H9 (cell line): ENCODE measurements at regions not wholly inside any gene's neighbourhood (a gene's known extent, or its start where the extent isn't known, plus 50 kb on each side); places are given as distances from the start of the nearest gene placed in this dataset.
A peak's percentile ranks its signal among the peaks of the same experiment; 100 is the strongest.

ENCODE experiments used
- DNase-seq: peaks from one replicate; pipeline ENCODE4 v3.0.0-alpha.2; 2017
- H2AFZ ChIP-seq: one replicate; pipeline ENCODE4 v1.6.1; 2013; ENCODE audit warnings: mild to moderate bottlenecking, low read length, control low read depth, moderate library complexity
- H2AK5ac ChIP-seq: 2 replicates; pipeline ENCODE4 v1.6.1; 2013; ENCODE audit warnings: low read length, control low read depth, mixed read lengths; ENCODE audit not compliant: insufficient read length
- H2BK120ac ChIP-seq: one replicate; pipeline ENCODE4 v1.6.1; 2013; ENCODE audit warnings: low read depth, mild to moderate bottlenecking, low read length, control low read depth, inconsistent platforms; ENCODE audit not compliant: poor library complexity, severe bottlenecking
- H2BK12ac ChIP-seq: 2 replicates; pipeline ENCODE4 v1.6.1; 2013; ENCODE audit warnings: low read length, control low read depth, mixed read lengths, low read depth; ENCODE audit not compliant: insufficient read length
- H2BK15ac ChIP-seq: 2 replicates; pipeline ENCODE4 v1.6.1; 2013; ENCODE audit warnings: low read depth, low read length, control low read depth
- H2BK20ac ChIP-seq: one replicate; pipeline ENCODE4 v1.6.1; 2013; ENCODE audit warnings: low read depth, mild to moderate bottlenecking, low read length, control low read depth, inconsistent platforms; ENCODE audit not compliant: poor library complexity, severe bottlenecking
- H2BK5ac ChIP-seq: 2 replicates; pipeline ENCODE4 v1.6.1; 2013; ENCODE audit warnings: low read length, control low read depth, mixed read lengths; ENCODE audit not compliant: insufficient read length
- H3K14ac ChIP-seq: 2 replicates; pipeline ENCODE4 v1.6.1; 2013; ENCODE audit warnings: low read length, control low read depth; ENCODE audit not compliant: insufficient read depth
- H3K18ac ChIP-seq: 2 replicates; pipeline ENCODE4 v1.6.1; 2013; ENCODE audit warnings: low read depth, mild to moderate bottlenecking, mixed read lengths, low read length, control low read depth; ENCODE audit not compliant: insufficient read length
- H3K23ac ChIP-seq: 2 replicates; pipeline ENCODE4 v1.6.1; 2013; ENCODE audit warnings: low read length, control low read depth, mixed read lengths, low read depth; ENCODE audit not compliant: insufficient read length
- H3K23me2 ChIP-seq: 2 replicates; pipeline ENCODE4 v1.6.1; 2013; ENCODE audit warnings: low read depth, mild to moderate bottlenecking, mixed read lengths, low read length, control low read depth; ENCODE audit not compliant: insufficient read length, poor library complexity, severe bottlenecking
- H3K27ac ChIP-seq: 2 replicates; pipeline ENCODE4 v1.5.1; 2013; ENCODE audit warnings: low read length, control low read depth, mixed read lengths, low read depth; ENCODE audit not compliant: insufficient read length
- H3K27me3 ChIP-seq: 2 replicates; pipeline ENCODE4 v1.6.1; 2013; ENCODE audit warnings: low read length, control low read depth, inconsistent platforms; ENCODE audit not compliant: insufficient read depth
- H3K4ac ChIP-seq: 2 replicates; pipeline ENCODE4 v1.6.1; 2013; ENCODE audit warnings: low read depth, mild to moderate bottlenecking, control low read depth, inconsistent platforms, low read length, moderate library complexity
- H3K4me1 ChIP-seq: 2 replicates; pipeline ENCODE4 v1.6.1; 2013; ENCODE audit warnings: low read length, control low read depth, inconsistent platforms; ENCODE audit not compliant: insufficient read depth
- H3K4me2 ChIP-seq: 2 replicates; pipeline ENCODE4 v1.6.1; 2013; ENCODE audit warnings: low read length, control low read depth, mixed read lengths; ENCODE audit not compliant: insufficient read length, insufficient read depth
- H3K56ac ChIP-seq: 2 replicates; pipeline ENCODE4 v1.6.1; 2013; ENCODE audit warnings: low read depth, mild to moderate bottlenecking, mixed read lengths, low read length, control low read depth; ENCODE audit not compliant: insufficient read length
- H3K79me1 ChIP-seq: 2 replicates; pipeline ENCODE4 v1.6.1; 2013; ENCODE audit warnings: low read depth, mild to moderate bottlenecking, moderate library complexity, low read length, control low read depth, inconsistent platforms; ENCODE audit not compliant: insufficient read depth, poor library complexity, severe bottlenecking
- H3K79me2 ChIP-seq: 2 replicates; pipeline ENCODE4 v1.6.1; 2013; ENCODE audit warnings: low read length, control low read depth, inconsistent platforms; ENCODE audit not compliant: insufficient read depth
- H3K9ac ChIP-seq: 2 replicates; pipeline ENCODE4 v1.6.1; 2013; ENCODE audit warnings: low read length, control low read depth, mixed read lengths; ENCODE audit not compliant: insufficient read length; ENCODE audit errors: extremely low read depth
- H3K9me3 ChIP-seq: one replicate; pipeline ENCODE4 v1.6.1; 2013; ENCODE audit warnings: low read depth, low read length, inconsistent platforms; ENCODE audit not compliant: control insufficient read depth
- H3T11ph ChIP-seq: one replicate; pipeline ENCODE4 v1.6.1; 2013; ENCODE audit warnings: mild to moderate bottlenecking, low read length, control low read depth, inconsistent platforms
- H4K20me1 ChIP-seq: one replicate; pipeline ENCODE4 v1.6.1; 2013; ENCODE audit not compliant: control insufficient read depth, insufficient read length, insufficient read depth
- H4K5ac ChIP-seq: 2 replicates; pipeline ENCODE4 v1.6.1; 2013; ENCODE audit warnings: low read depth, mild to moderate bottlenecking, mixed read lengths, low read length, control low read depth; ENCODE audit not compliant: insufficient read length
- H4K8ac ChIP-seq: replicated peaks from 2 replicates; pipeline ENCODE4 v1.6.1; 2013; ENCODE audit warnings: low read length, control low read depth, mixed read lengths, low read depth; ENCODE audit not compliant: insufficient read length
- H4K91ac ChIP-seq: 2 replicates; pipeline ENCODE4 v1.6.1; 2013; ENCODE audit warnings: low read depth, mild to moderate bottlenecking, moderate library complexity, mixed read lengths, low read length, control low read depth; ENCODE audit not compliant: insufficient read length
- H3K27ac Mint-ChIP-seq, 3 experiments: 2 replicates in 2 of 3; 3 replicates in 1 of 3; pipeline ENCODE4 v1.8.0; 2020 to 2021; ENCODE audit warnings: mixed read lengths in 3 of 3, mild to moderate bottlenecking in 1 of 3, moderate library complexity in 1 of 3
- H3K27me3 Mint-ChIP-seq: 2 replicates; pipeline ENCODE4 v1.8.0; 2021; ENCODE audit warnings: low read depth, mild to moderate bottlenecking, moderate library complexity, mixed read lengths
- H3K36me3 Mint-ChIP-seq, 3 experiments: 2 replicates in 2 of 3; 3 replicates in 1 of 3; pipeline ENCODE4 v1.8.0; 2020 to 2021; ENCODE audit warnings: low read depth in 3 of 3, mixed read lengths in 3 of 3; ENCODE audit not compliant: insufficient read depth in 1 of 3
- H3K4me1 Mint-ChIP-seq, 2 experiments: 2 replicates each; pipeline ENCODE4 v1.8.0; 2020; ENCODE audit warnings: mixed read lengths in 2 of 2
- H3K4me3 Mint-ChIP-seq, 2 experiments: 2 replicates in 1 of 2; 3 replicates in 1 of 2; pipeline ENCODE4 v1.8.0; 2020 to 2021; ENCODE audit warnings: mild to moderate bottlenecking in 2 of 2, mixed read lengths in 2 of 2, moderate library complexity in 1 of 2
- H3K9me3 Mint-ChIP-seq, 2 experiments: 2 replicates in 1 of 2; 3 replicates in 1 of 2; pipeline ENCODE4 v1.8.0; 2020; ENCODE audit warnings: mild to moderate bottlenecking in 2 of 2, mixed read lengths in 2 of 2, moderate library complexity in 1 of 2
- WGBS: extraction: QIAGEN DNeasy Blood & Tissue Kit; methylation state at CpG from one replicate; pipeline ENCODE4 v1.1.7; 2013; ENCODE audit warnings: missing lambda C conversion rate, low lambda C conversion rate, mixed read lengths; ENCODE audit not compliant: insufficient read length; ENCODE audit errors: extremely low coverage; 5-methylcytosine and 5-hydroxymethylcytosine counted together
- TF ChIP-seq, protein P1 (sequence below): fragments of 200-600 bp; sonication (generic); conservative IDR thresholded peaks from 3 replicates; pipeline ENCODE4 v1.8.0; 2021; ENCODE audit warnings: antibody characterized with exemption, mild to moderate bottlenecking

DNA sequence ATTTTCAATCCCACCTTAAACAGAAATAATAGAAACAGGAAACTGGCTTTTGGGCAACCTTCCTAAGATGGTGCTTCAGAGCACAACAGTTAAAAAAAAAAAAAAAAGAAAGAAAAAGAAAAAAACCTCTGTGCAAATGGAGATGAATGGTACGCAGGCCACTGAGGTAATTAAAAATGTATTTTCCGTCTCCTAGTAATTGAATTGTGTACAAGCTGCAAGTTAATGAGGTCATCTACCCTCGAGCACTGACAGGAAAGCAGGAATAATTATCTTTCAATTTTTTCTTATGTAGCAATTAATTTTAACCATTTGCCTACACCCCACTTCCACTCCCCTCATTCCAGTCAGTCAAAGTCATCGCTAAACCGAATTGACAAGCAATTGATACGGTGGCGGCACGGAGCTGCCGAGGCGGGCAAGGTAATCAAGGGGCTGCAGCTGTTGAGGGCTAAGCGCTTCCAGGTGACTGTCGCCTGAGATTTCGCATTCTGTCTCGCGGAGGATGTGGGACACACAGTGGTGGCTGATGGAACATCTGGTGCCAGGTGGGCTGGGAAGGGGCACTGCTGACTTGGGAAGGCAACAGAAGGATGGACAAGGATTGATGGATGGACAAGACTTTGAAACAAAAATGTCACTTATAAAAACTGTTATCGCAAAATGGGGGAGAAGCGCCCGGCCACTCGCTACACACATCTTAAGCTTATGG is 109.4 kb downstream of the RCN1 start:
- H3T11ph ChIP-seq, result no peak overlapping the region
- no peak overlapping the region for H2BK120ac ChIP-seq

More for the DNA sequence above, 109.4 kb downstream of the RCN1 start:
- Histone ChIP-seq H2BK20ac (no peak overlapping the region), H3K14ac (no peak overlapping the region), H3K27ac (no peak overlapping the region), H3K23me2 (no peaks in the 10 kb centered on the region), H3K4ac (no peak overlapping the region), H3K27me3 (no peaks in the 10 kb centered on the region), H3K56ac (no peak overlapping the region), H3K18ac (no peak overlapping the region), H4K20me1 (no peaks in the 10 kb centered on the region), H3K4me1 (no peaks in the 10 kb centered on the region), H4K8ac (no peak overlapping the region), H3K23ac (no peak overlapping the region), H3K79me2 (no peaks in the 10 kb centered on the region), H2AFZ (no peak overlapping the region), H2BK5ac (no peak overlapping the region), H2BK12ac (no peak overlapping the region), H2BK15ac (no peak overlapping the region), H3K4me2 (no peak overlapping the region), H3K79me1 (no peaks in the 10 kb centered on the region), H4K5ac (no peak overlapping the region), H3K9me3 (no peaks in the 10 kb centered on the region), H3K9ac (no peak overlapping the region), H4K91ac (no peak overlapping the region), H2AK5ac (no peak overlapping the region)
- WGBS, result no CpG with 5 or more reads among the region's 19 CpGs
- Mint-ChIP-seq H3K9me3 (no peaks in the 10 kb centered on the region), H3K27ac (no peak overlapping the region), H3K4me3 (no peak overlapping the region), H3K4me1 (peaks cover 15 to 17% of the 10 kb centered on the region in 2 experiments), H3K36me3 (no peaks in the 10 kb centered on the region), H3K27me3 (no peaks in the 10 kb centered on the region)
- peak; percentile 65 for DNase-seq
- TF ChIP-seq, protein P1, sequence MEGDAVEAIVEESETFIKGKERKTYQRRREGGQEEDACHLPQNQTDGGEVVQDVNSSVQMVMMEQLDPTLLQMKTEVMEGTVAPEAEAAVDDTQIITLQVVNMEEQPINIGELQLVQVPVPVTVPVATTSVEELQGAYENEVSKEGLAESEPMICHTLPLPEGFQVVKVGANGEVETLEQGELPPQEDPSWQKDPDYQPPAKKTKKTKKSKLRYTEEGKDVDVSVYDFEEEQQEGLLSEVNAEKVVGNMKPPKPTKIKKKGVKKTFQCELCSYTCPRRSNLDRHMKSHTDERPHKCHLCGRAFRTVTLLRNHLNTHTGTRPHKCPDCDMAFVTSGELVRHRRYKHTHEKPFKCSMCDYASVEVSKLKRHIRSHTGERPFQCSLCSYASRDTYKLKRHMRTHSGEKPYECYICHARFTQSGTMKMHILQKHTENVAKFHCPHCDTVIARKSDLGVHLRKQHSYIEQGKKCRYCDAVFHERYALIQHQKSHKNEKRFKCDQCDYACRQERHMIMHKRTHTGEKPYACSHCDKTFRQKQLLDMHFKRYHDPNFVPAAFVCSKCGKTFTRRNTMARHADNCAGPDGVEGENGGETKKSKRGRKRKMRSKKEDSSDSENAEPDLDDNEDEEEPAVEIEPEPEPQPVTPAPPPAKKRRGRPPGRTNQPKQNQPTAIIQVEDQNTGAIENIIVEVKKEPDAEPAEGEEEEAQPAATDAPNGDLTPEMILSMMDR, result peak; percentile 38; the same call in 2 of the 3 replicates
